DND-41 (cell line): ENCODE measurements at regions not wholly inside any gene's neighbourhood (a gene's known extent, or its start where the extent isn't known, plus 50 kb on each side); places are given as distances from the start of the nearest gene placed in this dataset.

Source experiments
- EZH2 ChIP-seq: IDR thresholded peaks from 3 replicates; pipeline ENCODE4 v1.6.1; 2012; ENCODE audit warnings: borderline replicate concordance, low read depth, mild to moderate bottlenecking, moderate library complexity, low read length, inconsistent platforms; ENCODE audit not compliant: severe bottlenecking
- TF ChIP-seq, protein P1 (sequence below): IDR thresholded peaks from 2 replicates; pipeline ENCODE4 v1.5.1; 2012; ENCODE audit warnings: borderline replicate concordance, low read length, moderate library complexity, mild to moderate bottlenecking; ENCODE audit not compliant: poor library complexity, severe bottlenecking; ENCODE audit errors: extremely low read depth

DNA sequence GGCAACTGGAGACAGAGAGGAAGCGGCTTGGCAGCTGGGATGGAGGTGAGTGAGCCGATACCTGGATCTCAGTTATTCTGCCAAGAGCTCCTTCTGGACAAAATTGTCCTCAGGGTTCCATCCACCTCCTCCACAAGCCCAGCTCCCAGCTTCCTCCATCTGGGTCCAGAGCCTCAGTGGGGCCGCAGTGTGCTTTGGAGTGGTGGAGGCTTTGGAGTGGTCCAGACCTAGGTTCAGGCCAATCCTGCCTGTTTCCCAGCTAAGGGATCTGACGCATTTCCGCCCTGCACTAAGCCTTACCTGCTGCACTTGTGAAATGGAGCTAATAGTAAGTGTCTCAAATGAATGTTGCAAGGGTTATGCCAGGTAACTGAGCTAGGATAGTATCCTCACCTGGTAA lies 355.7 kb upstream of the SHH start:
- no peak for TF ChIP-seq EZH2
- TF ChIP-seq, protein P1, sequence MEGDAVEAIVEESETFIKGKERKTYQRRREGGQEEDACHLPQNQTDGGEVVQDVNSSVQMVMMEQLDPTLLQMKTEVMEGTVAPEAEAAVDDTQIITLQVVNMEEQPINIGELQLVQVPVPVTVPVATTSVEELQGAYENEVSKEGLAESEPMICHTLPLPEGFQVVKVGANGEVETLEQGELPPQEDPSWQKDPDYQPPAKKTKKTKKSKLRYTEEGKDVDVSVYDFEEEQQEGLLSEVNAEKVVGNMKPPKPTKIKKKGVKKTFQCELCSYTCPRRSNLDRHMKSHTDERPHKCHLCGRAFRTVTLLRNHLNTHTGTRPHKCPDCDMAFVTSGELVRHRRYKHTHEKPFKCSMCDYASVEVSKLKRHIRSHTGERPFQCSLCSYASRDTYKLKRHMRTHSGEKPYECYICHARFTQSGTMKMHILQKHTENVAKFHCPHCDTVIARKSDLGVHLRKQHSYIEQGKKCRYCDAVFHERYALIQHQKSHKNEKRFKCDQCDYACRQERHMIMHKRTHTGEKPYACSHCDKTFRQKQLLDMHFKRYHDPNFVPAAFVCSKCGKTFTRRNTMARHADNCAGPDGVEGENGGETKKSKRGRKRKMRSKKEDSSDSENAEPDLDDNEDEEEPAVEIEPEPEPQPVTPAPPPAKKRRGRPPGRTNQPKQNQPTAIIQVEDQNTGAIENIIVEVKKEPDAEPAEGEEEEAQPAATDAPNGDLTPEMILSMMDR = no peak
